CD14-positive monocyte (primary cell): ENCODE measurements at regions not wholly inside any gene's neighbourhood (a gene's known extent, or its start where the extent isn't known, plus 50 kb on each side); places are given as distances from the start of the nearest gene placed in this dataset.
A peak's percentile ranks its signal among the peaks of the same experiment; 100 is the strongest.

Experiments used
- DNase-seq, 3 donors: peaks; one replicate each; pipeline ENCODE4 v3.0.0-alpha.2; 2011 to 2022
- H2AFZ ChIP-seq: 2 replicates; pipeline ENCODE4 v1.6.0; 2012; ENCODE audit warnings: mild to moderate bottlenecking, low read depth, low read length, inconsistent platforms; ENCODE audit not compliant: insufficient read depth, poor library complexity, severe bottlenecking
- H3K27ac ChIP-seq, 2 donors: 1 replicate in 1 of 2; 2 replicates in 1 of 2; pipeline ENCODE4 v1.5.1; 2012 to 2013; ENCODE audit warnings: low read length in 2 of 2, control low read depth in 1 of 2, inconsistent platforms in 1 of 2, low read depth in 1 of 2, mild to moderate bottlenecking in 1 of 2
- H3K27me3 ChIP-seq, 2 donors: one replicate each; pipeline versions ENCODE4 v1.6.0 to v1.6.1; 2011 to 2013; ENCODE audit warnings: low read length in 2 of 2; ENCODE audit not compliant: control insufficient read depth in 2 of 2, insufficient read depth in 2 of 2
- H3K36me3 ChIP-seq, 2 donors: replicated peaks in 1 of 2; 1 replicate in 1 of 2; 2 replicates in 1 of 2; pipeline versions ENCODE4 v1.5.1 to v1.6.1; 2012 to 2013; ENCODE audit warnings: low read length in 2 of 2, control low read depth in 1 of 2, inconsistent platforms in 1 of 2, mild to moderate bottlenecking in 1 of 2; ENCODE audit not compliant: insufficient read depth in 2 of 2, control insufficient read depth in 1 of 2
- H3K4me1 ChIP-seq, 2 donors: 1 replicate in 1 of 2; 2 replicates in 1 of 2; pipeline versions ENCODE4 v1.5.1 to v1.6.1; 2012 to 2013; ENCODE audit warnings: low read length in 2 of 2, control low read depth in 1 of 2, inconsistent platforms in 1 of 2, mild to moderate bottlenecking in 1 of 2, moderate library complexity in 1 of 2; ENCODE audit not compliant: insufficient read depth in 2 of 2, control insufficient read depth in 1 of 2
- H3K4me2 ChIP-seq: replicated peaks from 2 replicates; pipeline ENCODE3; 2012; ENCODE audit warnings: low read length, moderate library complexity, mild to moderate bottlenecking; ENCODE audit not compliant: poor library complexity, severe bottlenecking; ENCODE audit errors: extremely low read depth
- H3K4me3 ChIP-seq, 3 experiments: fragments of 200-600 bp in 1 of 3; sonication (generic) in 1 of 3; replicated peaks in 1 of 3; 1 replicate in 2 of 3; 2 replicates in 1 of 3; pipeline ENCODE4 v1.5.1; 2011 to 2013; ENCODE audit warnings: low read length in 3 of 3, mild to moderate bottlenecking in 3 of 3, control low read depth in 2 of 3, low read depth in 2 of 3, inconsistent platforms in 1 of 3, moderate library complexity in 1 of 3
- H3K79me2 ChIP-seq: 2 replicates; pipeline ENCODE4 v1.6.0; 2012; ENCODE audit warnings: mild to moderate bottlenecking, control low read depth, inconsistent platforms, low read length, moderate library complexity; ENCODE audit not compliant: insufficient read depth
- H3K9ac ChIP-seq: 2 replicates; pipeline ENCODE4 v1.6.0; 2017; ENCODE audit warnings: low read length, mild to moderate bottlenecking; ENCODE audit not compliant: insufficient read depth, poor library complexity, severe bottlenecking
- H3K9me3 ChIP-seq, 2 donors: replicated peaks in 1 of 2; 1 replicate in 1 of 2; 2 replicates in 1 of 2; pipeline versions ENCODE4 v1.5.1 to v1.6.1; 2012 to 2013; ENCODE audit warnings: low read length in 2 of 2, control low read depth in 1 of 2; ENCODE audit not compliant: control insufficient read depth in 1 of 2, insufficient read depth in 1 of 2
- H4K20me1 ChIP-seq: 2 replicates; pipeline ENCODE4 v1.6.0; 2012; ENCODE audit warnings: mild to moderate bottlenecking, low read length, control low read depth, moderate library complexity; ENCODE audit not compliant: insufficient read depth
- H3K27ac Mint-ChIP-seq, 7 donors: one replicate each; pipeline ENCODE4 v1.8.0; 2020; ENCODE audit warnings: mild to moderate bottlenecking in 7 of 7, mixed read lengths in 7 of 7, moderate library complexity in 6 of 7, inconsistent platforms in 2 of 7
- H3K27me3 Mint-ChIP-seq, 3 donors: one replicate each; pipeline ENCODE4 v1.8.0; 2021 to 2022; ENCODE audit warnings: low read depth in 3 of 3, mild to moderate bottlenecking in 3 of 3, mixed read lengths in 3 of 3, moderate library complexity in 3 of 3, inconsistent platforms in 1 of 3
- H3K36me3 Mint-ChIP-seq, 2 donors: one replicate each; pipeline ENCODE4 v1.8.0; 2020; ENCODE audit warnings: mixed read lengths in 2 of 2, inconsistent platforms in 1 of 2, mild to moderate bottlenecking in 1 of 2
- H3K4me1 Mint-ChIP-seq: one replicate; pipeline ENCODE4 v1.8.0; 2020; ENCODE audit warnings: mild to moderate bottlenecking, mixed read lengths
- H3K4me3 Mint-ChIP-seq, 2 donors: one replicate each; pipeline ENCODE4 v1.8.0; 2020; ENCODE audit warnings: mild to moderate bottlenecking in 2 of 2, mixed read lengths in 2 of 2, moderate library complexity in 1 of 2
- H3K9me3 Mint-ChIP-seq, 7 donors: one replicate each; pipeline ENCODE4 v1.8.0; 2020 to 2022; ENCODE audit warnings: mixed read lengths in 7 of 7, mild to moderate bottlenecking in 6 of 7, moderate library complexity in 6 of 7, inconsistent platforms in 2 of 7
- CTCF ChIP-seq: fragments of 200-600 bp; IDR thresholded peaks from one replicate; pipeline ENCODE4 v1.8.0; 2022; ENCODE audit warnings: antibody characterized with exemption, mild to moderate bottlenecking
- WGBS: methylation state at CpG from one replicate; pipeline ENCODE4 v1.1.5; 2013; ENCODE audit warnings: missing lambda C conversion rate; ENCODE audit not compliant: insufficient coverage; 5-methylcytosine and 5-hydroxymethylcytosine counted together
- intact Hi-C, 2 donors: fragments of 100-400 bp; cut with micrococcal nuclease; formaldehyde crosslinking; loops; one replicate each; pipeline versions ENCODE4 v1.15.0 to v1.15.1; 2023

GRCh38 chr4:122047456-122048425 is 95.9 kb upstream of the TRPC3 start:
- Histone ChIP-seq H3K36me3 (no peaks in the 10 kb centered on the region), H3K9me3 (no peaks in the 10 kb centered on the region), H3K4me2 (no peak overlapping the region), H3K9ac (no peak overlapping the region), H3K27me3 (no peaks in the 10 kb centered on the region), H3K27ac (no peak overlapping the region), H4K20me1 (no peaks in the 10 kb centered on the region), H2AFZ (no peak overlapping the region), H3K4me3 (no peak overlapping the region), H3K4me1 (no peaks in the 10 kb centered on the region), H3K79me2 (no peaks in the 10 kb centered on the region)
- no peak for DNase-seq
- Mint-ChIP-seq H3K36me3 (no peaks in the 10 kb centered on the region), H3K27ac (peak overlapping the region in 1 of 7 donors; percentile 70), H3K4me1 (no peaks in the 10 kb centered on the region), H3K9me3 (peaks cover 0 to 6% (median 0%) of the 10 kb centered on the region in 7 donors), H3K4me3 (no peak overlapping the region), H3K27me3 (peaks cover 0 to 3% (median 1%) of the 10 kb centered on the region in 3 donors)
- WGBS, result 91% methylated on average over 4 of the region's 5 CpGs
- intact Hi-C loops, result no loop called here
- no peak for TF ChIP-seq CTCF

- Histone ChIP-seq H3K36me3 (no peaks in the 10 kb centered on the region), H4K20me1 (no peaks in the 10 kb centered on the region), H3K27me3 (no peaks in the 10 kb centered on the region), H3K9ac (no peak overlapping the region), H3K4me3 (no peak overlapping the region), H3K9me3 (no peaks in the 10 kb centered on the region), H3K79me2 (no peaks in the 10 kb centered on the region), H3K27ac (no peak overlapping the region), H3K4me2 (no peak overlapping the region), H2AFZ (no peak overlapping the region), H3K4me1 (no peaks in the 10 kb centered on the region)
- intact Hi-C loops, result no loop called here
- H3K27ac Mint-ChIP-seq, result no peak overlapping the region
- H3K4me3 Mint-ChIP-seq, result no peak overlapping the region
- no peak for DNase-seq
- H3K9me3 Mint-ChIP-seq, result peaks cover 0 to 9% (median 0%) of the 10 kb centered on the region in 7 donors
- WGBS, result no CpG with 5 or more reads among the region's 2 CpGs
- H3K4me1 Mint-ChIP-seq, result no peaks in the 10 kb centered on the region
- no peaks in the 10 kb centered on the region for H3K36me3 Mint-ChIP-seq
- no peak for TF ChIP-seq CTCF
- H3K27me3 Mint-ChIP-seq, result peaks cover 0 to 3% (median 1%) of the 10 kb centered on the region in 3 donors
Observed at GRCh38 chr4:122046255-122046654, 94.4 kb upstream of the TRPC3 start.
